Urinary bladder (tissue), 3 donors: ENCODE measurements at regions not wholly inside any gene's neighbourhood (a gene's known extent, or its start where the extent isn't known, plus 50 kb on each side); places are given as distances from the start of the nearest gene placed in this dataset.

ENCODE experiments used
- DNase-seq: peaks from one replicate; pipeline ENCODE4 v3.0.0-alpha.2; 2015; ENCODE audit errors: extremely low spot score
- H3K27ac ChIP-seq: one replicate; pipeline ENCODE4 v1.5.1; 2013; ENCODE audit warnings: low read depth, mild to moderate bottlenecking, moderate library complexity
- H3K36me3 ChIP-seq: one replicate; pipeline ENCODE4 v1.6.1; 2013; ENCODE audit warnings: mild to moderate bottlenecking, moderate library complexity; ENCODE audit not compliant: insufficient read depth
- H3K4me1 ChIP-seq: one replicate; pipeline ENCODE4 v1.6.1; 2013; ENCODE audit warnings: mild to moderate bottlenecking, moderate library complexity; ENCODE audit not compliant: insufficient read depth
- H3K4me3 ChIP-seq: one replicate; pipeline ENCODE4 v1.5.1; 2013; ENCODE audit warnings: low read depth, low read length
- WGBS: extraction: QIAGEN DNeasy Blood & Tissue Kit; methylation state at CpG from one replicate; pipeline ENCODE4 v1.1.7; 2013; 5-methylcytosine and 5-hydroxymethylcytosine counted together
- donor health status: healthy with polysubstance abuse.
- donor health status: healthy.

DNA sequence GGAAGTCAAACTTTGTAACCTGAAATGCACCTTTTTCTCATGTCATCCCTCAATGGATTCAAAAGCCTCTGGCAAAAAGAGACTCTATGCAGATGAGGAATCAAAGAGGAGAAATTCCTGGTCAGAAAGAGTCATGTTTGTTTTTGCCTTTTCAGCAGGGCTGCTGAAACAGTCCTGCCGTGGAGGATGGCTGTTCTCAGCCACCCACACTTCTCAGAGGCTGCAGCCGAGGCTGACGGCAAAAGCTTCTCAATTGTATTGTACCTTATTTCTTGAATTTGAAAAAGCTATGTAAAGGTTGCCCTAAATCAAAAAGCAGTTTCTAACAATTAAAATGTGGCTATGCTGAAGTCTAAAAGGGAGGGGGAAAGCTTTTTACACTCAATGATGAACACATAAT is 385.3 kb downstream of the KCTD12 start:
- 71% methylated on average over 3 of the region's 3 CpGs for WGBS
- DNase-seq = no peak
- H3K36me3 ChIP-seq = no peaks in the 10 kb centered on the region
- no peak overlapping the region for H3K4me3 ChIP-seq
- no peak overlapping the region for H3K27ac ChIP-seq
- no peaks in the 10 kb centered on the region for H3K4me1 ChIP-seq

DNA sequence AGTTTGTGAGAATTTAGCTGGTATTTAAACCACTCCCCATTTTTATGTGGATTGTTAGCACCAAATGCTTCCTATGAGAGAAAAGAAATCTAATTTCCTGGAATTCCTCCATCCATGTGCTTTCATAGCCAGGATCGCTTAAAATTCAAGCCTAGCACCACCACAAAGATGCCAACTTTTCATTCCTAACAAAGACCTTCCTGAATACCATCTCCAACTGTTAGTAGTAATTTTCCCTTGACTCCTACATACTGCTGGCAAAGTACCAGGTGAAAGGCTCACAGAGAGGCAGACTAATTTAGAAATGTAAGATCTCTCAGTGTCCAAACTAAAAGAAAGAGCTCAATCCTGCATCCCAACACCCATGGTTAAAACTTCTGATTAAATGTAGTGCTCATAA is 386.3 kb downstream of the KCTD12 start:
- H3K36me3 ChIP-seq = no peaks in the 10 kb centered on the region
- 57% methylated on average over 1 of the region's 1 CpG for WGBS
- no peak for DNase-seq
- no peaks in the 10 kb centered on the region for H3K4me1 ChIP-seq
- no peak overlapping the region for H3K27ac ChIP-seq
- H3K4me3 ChIP-seq = no peak overlapping the region

DNA sequence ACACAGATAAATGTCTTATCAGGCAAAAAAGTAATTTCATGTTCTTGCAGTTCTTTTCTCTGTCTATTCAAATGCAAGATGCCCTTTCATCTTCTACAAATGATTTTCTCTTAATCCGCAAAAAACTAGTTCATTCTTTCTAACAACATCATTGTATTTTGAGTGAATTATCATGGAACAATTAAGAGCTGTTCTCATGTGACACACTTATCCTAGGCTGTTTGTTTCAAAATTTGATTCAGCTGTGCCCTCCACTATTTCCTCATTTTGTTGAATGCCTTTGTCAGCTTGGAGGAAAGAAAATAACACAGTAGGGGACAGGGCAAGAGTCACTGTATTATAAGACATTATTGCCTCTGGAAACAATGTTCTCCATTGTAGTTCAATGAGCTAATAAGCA is 396.9 kb downstream of the KCTD12 start:
- no peak overlapping the region for H3K4me3 ChIP-seq
- DNase-seq = no peak
- no peaks in the 10 kb centered on the region for H3K36me3 ChIP-seq
- no peaks in the 10 kb centered on the region for H3K4me1 ChIP-seq
- no peak overlapping the region for H3K27ac ChIP-seq
- 74% methylated on average over 1 of the region's 1 CpG for WGBS

DNA sequence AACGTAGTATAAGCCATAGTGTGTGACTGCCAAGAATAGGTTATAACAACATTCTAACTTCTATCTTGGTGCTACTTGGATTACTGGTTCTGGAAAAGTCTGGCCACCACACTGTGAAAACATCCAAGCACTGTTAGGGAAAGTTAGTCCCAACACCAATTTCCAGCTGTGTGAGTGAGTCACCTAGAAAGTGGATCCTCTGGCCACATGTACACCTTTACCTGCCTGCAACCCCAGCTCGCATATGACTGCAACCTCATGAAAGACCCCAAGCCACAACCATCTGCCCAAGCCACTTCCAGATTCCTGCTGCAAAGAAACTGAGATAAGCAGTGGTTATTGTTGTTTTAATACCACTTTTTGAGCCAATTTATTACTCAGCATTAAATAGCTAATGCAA is 404.5 kb downstream of the KCTD12 start:
- no peak for DNase-seq
- 59% methylated on average over 2 of the region's 2 CpGs for WGBS

DNA sequence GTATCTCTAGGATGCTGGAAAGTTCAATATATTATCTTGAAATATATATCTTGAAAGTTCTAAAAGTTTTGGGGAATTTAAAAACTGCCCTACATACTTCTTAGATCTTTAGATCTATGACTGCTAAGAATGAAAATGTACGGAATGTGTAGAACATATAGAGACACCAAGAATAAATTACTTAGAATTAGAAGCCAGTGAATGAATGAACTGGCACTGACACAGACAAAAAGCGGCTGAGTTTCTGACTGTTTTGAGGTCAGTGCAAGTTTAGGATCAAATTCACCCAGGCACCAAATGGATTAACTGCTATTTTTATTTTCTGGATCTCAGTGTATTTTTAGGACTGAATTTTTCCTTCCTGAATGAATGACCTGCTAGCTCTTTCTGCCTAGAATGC is 411.2 kb downstream of the KCTD12 start:
- H3K27ac ChIP-seq = no peak overlapping the region
- H3K4me3 ChIP-seq = no peak overlapping the region
- no peaks in the 10 kb centered on the region for H3K36me3 ChIP-seq
- WGBS = 71% methylated on average over 2 of the region's 2 CpGs
- no peaks in the 10 kb centered on the region for H3K4me1 ChIP-seq
- DNase-seq = no peak

More for the DNA sequence above, 404.5 kb downstream of the KCTD12 start:
- Histone ChIP-seq H3K36me3 (no peaks in the 10 kb centered on the region), H3K4me1 (no peaks in the 10 kb centered on the region), H3K4me3 (no peak overlapping the region), H3K27ac (no peak overlapping the region)

DNA sequence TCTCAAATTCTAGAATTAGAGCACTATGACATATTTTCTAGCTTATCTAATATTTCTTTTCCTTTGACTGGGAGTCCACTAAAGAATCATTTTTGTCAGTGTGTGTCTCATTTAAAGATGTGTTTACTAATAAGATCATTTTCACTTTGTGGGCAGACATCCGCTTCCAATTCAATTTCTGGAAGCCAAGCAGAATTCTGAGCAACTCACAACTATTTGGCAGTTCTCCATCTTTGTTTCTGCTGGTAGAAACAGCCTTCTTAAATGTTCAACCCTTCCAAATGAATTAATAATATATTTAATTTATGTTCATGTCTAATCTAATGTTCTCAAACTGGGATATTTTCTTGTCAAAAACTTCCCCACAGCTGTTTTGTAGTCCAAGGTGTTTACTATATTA is 411.8 kb downstream of the KCTD12 start:
- DNase-seq = no peak
- Histone ChIP-seq H3K4me1 (no peaks in the 10 kb centered on the region), H3K36me3 (no peaks in the 10 kb centered on the region), H3K27ac (no peak overlapping the region), H3K4me3 (no peak overlapping the region)
- WGBS = 75% methylated on average over 1 of the region's 1 CpG

DNA sequence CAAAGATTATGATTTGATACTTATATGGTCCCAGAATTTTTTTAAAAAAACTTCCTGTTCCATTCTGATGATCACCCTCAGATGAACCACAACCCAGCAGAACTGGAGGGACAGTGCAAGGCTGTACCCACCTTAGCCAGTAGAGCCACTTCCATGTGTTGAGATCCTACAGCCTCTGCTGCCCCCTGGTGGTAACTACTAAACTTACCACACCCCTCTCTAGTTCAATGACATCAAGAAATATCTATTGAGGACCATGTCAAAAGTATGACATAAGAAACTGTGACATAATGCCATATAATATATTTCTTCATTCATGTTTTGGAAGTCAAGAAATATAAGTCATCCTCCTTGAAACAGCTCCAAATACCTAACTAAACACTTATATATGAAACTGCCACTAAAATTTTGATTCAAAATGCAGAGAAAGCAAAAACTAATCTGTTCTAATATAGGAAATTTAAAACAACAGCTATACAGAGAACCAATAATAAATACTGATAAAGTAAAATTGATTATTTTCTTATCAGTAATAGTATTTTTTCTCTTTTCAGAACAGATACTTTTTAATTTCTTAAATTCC is 412.6 kb downstream of the KCTD12 start:
- no peak overlapping the region for H3K4me3 ChIP-seq
- H3K27ac ChIP-seq = no peak overlapping the region
- peak; percentile 25 for DNase-seq

DNA sequence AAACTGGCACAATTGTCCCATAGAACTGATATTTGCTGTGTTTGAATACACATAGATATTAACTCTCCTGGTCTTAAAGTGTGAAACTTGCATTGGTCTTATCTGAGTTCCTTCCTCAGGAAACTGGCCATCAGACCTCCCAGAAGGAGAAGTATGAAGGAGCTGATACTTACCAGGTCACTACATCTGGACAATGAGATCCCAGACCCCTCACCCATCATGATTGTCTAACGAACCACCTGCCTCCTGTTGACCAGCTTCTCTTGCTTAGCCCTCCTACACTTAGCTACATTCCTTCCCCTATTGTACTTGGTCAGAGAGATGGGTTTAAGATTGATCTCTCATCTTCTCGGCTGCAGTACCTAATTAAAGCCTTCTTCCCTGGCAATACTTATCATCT is 413.3 kb downstream of the KCTD12 start:
- no peak for DNase-seq
- H3K36me3 ChIP-seq = no peaks in the 10 kb centered on the region
- H3K4me1 ChIP-seq = no peaks in the 10 kb centered on the region
- 91% methylated on average over 2 of the region's 2 CpGs for WGBS
- H3K27ac ChIP-seq = no peak overlapping the region
- H3K4me3 ChIP-seq = no peak overlapping the region

More for the DNA sequence above, 412.6 kb downstream of the KCTD12 start:
- no peaks in the 10 kb centered on the region for H3K36me3 ChIP-seq
- no peaks in the 10 kb centered on the region for H3K4me1 ChIP-seq

DNA sequence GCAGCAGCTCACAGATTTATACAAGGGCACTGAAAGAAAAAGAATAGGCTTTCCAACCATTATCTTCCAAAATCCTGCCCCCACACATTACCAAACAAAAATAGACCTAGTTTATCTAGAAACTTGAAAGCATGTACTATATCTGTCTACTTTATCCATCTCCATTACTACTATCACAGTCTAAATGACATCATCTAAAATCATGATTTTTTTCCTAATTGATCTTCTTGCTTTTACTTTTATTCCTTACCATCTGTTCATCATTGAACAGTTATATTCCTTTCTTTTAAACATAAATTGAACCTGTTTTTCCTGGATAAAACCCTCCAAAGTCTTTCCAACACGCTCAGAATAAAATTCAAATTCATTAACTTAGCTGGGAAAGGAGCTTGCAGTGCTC is 414.7 kb downstream of the KCTD12 start:
- DNase-seq = no peak
- Histone ChIP-seq H3K4me3 (no peak overlapping the region), H3K4me1 (no peaks in the 10 kb centered on the region), H3K36me3 (no peaks in the 10 kb centered on the region), H3K27ac (no peak overlapping the region)
- 81% methylated on average over 1 of the region's 1 CpG for WGBS

DNA sequence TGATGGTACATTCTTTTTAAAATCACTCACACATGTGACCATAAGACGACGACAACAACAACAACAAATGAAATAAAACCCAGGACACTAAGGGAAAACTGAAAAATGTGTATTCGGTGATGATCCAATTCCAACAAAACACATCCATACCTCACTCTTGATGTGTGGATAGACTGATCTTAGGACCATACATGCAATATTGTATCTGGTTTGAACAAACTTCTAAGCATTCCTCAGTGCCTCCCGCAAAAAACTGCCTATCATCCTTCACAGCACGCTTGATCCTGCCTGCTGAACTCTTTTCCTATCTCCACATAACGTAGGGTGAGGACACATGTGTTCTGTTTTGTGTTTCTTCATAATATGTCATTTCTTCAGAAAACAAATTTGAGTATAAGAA is 415.2 kb downstream of the KCTD12 start:
- H3K4me1 ChIP-seq = no peaks in the 10 kb centered on the region
- no peak overlapping the region for H3K27ac ChIP-seq
- WGBS = 86% methylated on average over 6 of the region's 6 CpGs
- DNase-seq = no peak
- H3K4me3 ChIP-seq = no peak overlapping the region
- H3K36me3 ChIP-seq = no peaks in the 10 kb centered on the region

DNA sequence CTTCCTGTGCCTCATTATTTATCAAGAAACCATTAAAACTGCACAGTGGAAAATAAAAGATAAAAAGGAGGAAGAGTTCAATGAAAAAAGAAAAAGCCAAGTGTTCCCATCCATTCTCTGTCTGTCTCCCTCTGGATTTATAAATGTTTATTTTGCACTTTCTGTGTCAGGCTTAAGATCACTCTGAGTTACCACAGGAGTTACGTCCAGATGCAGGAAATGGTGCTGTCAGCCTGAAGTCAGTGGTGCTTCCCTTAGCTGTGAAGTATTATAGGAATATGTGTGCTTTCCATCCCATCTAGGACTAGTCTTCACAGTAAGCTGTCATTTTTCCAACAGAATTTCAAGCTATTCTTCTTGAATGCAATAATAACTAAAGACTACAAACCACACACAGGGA is 420.2 kb downstream of the KCTD12 start:
- H3K27ac ChIP-seq = no peak overlapping the region
- H3K36me3 ChIP-seq = no peaks in the 10 kb centered on the region
- no peaks in the 10 kb centered on the region for H3K4me1 ChIP-seq
- WGBS = 30% methylated on average over 1 of the region's 1 CpG
- no peak overlapping the region for H3K4me3 ChIP-seq
- DNase-seq = no peak

DNA sequence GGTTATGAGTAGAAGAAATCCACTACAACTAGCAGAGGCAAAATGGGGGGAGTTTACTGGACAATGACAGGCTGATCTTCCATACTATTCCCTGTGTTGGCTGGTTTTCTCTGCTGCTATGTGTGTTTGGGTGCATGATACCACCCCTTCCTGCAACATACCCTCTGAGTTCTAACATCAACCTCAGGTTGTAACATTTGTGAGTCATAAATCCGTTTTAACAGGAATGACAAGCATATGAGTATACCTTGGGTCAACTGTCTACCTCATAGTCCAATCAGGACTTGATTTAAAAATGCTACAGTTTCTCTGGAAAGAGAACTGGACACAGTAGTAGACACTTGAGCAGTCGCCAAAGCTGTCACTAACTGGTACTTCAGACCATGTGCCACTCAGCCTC is 422.9 kb downstream of the KCTD12 start:
- WGBS = 94% methylated on average over 2 of the region's 2 CpGs
- Histone ChIP-seq H3K27ac (no peak overlapping the region), H3K4me1 (no peaks in the 10 kb centered on the region), H3K4me3 (no peak overlapping the region), H3K36me3 (no peaks in the 10 kb centered on the region)
- DNase-seq = no peak

DNA sequence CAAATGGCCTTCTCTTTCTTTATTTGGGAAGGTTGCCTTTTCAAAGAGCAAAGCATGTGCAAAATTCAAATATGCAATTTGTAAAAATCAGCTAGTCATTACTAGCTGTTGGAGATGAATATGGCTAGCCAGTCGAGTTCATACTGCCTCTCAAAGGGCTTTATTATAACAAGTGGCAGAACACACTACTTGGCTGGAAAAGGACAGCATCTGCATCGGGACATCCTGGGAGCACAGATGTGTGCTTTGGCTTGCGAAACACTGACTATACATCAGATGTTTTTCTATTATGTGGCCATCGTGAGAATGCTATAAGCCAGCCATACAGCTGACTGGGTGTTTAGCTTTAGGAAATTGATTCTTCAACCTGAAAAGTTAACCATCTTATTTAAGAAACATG is 424.2 kb downstream of the KCTD12 start:
- no peaks in the 10 kb centered on the region for H3K4me1 ChIP-seq
- no peak for DNase-seq
- H3K36me3 ChIP-seq = no peaks in the 10 kb centered on the region
- no peak overlapping the region for H3K27ac ChIP-seq
- H3K4me3 ChIP-seq = no peak overlapping the region
- WGBS = 59% methylated on average over 4 of the region's 4 CpGs

DNA sequence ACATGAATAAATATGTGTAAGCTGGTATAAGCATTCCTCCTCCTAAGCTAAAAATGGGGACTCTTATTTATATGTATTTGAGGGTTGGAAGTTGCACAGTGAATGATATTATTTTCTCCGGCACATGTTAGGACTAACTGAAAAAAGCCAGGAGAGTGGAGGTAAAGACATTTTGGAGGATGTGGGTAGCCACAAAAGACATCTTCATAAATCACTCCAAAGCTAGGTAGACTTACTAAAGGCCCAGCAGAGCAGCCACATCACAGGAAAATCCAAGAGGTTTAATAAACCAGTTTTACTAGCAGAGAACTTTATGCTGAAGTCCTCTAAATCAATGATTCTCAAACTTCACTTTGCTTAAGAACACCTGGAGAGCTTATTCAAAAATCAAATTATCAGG is 424.7 kb downstream of the KCTD12 start:
- DNase-seq = no peak
- Histone ChIP-seq H3K27ac (no peak overlapping the region), H3K4me3 (no peak overlapping the region), H3K36me3 (no peaks in the 10 kb centered on the region), H3K4me1 (no peaks in the 10 kb centered on the region)
- 92% methylated on average over 1 of the region's 1 CpG for WGBS

DNA sequence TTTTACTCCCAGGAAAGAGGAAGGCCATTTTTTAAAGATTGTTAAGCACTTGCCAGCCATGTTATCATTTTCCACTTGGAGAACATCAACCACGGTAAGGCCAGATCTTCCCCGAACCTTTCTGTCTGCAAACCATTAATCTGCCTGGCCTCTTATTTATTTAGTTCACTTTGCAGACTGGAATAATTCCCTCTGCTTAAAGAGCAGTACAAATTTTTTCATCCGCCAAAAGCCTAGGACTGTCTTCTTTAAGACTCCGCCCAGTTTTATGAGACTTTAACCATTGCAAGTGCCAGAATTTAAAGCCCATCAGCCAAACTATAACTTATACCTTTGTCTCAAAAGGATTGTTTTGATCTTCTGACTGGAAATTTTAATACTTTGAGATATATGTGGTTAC is 426.3 kb downstream of the KCTD12 start:
- WGBS = 37% methylated on average over 4 of the region's 4 CpGs
- no peak for DNase-seq
- Histone ChIP-seq H3K4me3 (no peak overlapping the region), H3K4me1 (no peaks in the 10 kb centered on the region), H3K27ac (no peak overlapping the region), H3K36me3 (no peaks in the 10 kb centered on the region)
